AG10803 (cell line): ENCODE measurements at regions not wholly inside any gene's neighbourhood (a gene's known extent, or its start where the extent isn't known, plus 50 kb on each side); places are given as distances from the start of the nearest gene placed in this dataset.
"Not testable (repeated sequence)": the region's sequence is repeated elsewhere in the genome, so short reads cannot be mapped to it uniquely, and the experiment has no call there.

Experiments
- DNase-seq: peaks from one replicate; pipeline ENCODE4 v3.0.0; 2010; ENCODE audit warnings: low read depth
- H3K4me3 ChIP-seq: 2 replicates; pipeline ENCODE4 v1.5.1; 2011; ENCODE audit warnings: mild to moderate bottlenecking, low read length, control low read depth
- TF ChIP-seq, protein P1 (sequence below): conservative IDR thresholded peaks from 2 replicates; pipeline ENCODE4 v1.5.1; 2011; ENCODE audit warnings: mild to moderate bottlenecking, low read length, control low read depth, inconsistent platforms

GRCh38 chr11:90309693-90310092 is 86.8 kb upstream of the CHORDC1 start:
- H3K4me3 ChIP-seq, result no peak overlapping the region
- TF ChIP-seq, protein P1, sequence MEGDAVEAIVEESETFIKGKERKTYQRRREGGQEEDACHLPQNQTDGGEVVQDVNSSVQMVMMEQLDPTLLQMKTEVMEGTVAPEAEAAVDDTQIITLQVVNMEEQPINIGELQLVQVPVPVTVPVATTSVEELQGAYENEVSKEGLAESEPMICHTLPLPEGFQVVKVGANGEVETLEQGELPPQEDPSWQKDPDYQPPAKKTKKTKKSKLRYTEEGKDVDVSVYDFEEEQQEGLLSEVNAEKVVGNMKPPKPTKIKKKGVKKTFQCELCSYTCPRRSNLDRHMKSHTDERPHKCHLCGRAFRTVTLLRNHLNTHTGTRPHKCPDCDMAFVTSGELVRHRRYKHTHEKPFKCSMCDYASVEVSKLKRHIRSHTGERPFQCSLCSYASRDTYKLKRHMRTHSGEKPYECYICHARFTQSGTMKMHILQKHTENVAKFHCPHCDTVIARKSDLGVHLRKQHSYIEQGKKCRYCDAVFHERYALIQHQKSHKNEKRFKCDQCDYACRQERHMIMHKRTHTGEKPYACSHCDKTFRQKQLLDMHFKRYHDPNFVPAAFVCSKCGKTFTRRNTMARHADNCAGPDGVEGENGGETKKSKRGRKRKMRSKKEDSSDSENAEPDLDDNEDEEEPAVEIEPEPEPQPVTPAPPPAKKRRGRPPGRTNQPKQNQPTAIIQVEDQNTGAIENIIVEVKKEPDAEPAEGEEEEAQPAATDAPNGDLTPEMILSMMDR, result no peak

GRCh38 chr11:90294526-90294925 is 71.7 kb upstream of the CHORDC1 start:
- no peak overlapping the region for H3K4me3 ChIP-seq
- DNase-seq, result no peak
- TF ChIP-seq, protein P1, result no peak

More at GRCh38 chr11:90309693-90310092, 86.8 kb upstream of the CHORDC1 start:
- no peak for DNase-seq

GRCh38 chr11:90294091-90294490 is 71.2 kb upstream of the CHORDC1 start:
- no peak for DNase-seq
- TF ChIP-seq, protein P1, result no peak
- no peak overlapping the region for H3K4me3 ChIP-seq

GRCh38 chr11:90288212-90288821 is 65.5 kb upstream of the CHORDC1 start:
- no peak overlapping the region for H3K4me3 ChIP-seq
- TF ChIP-seq, protein P1, result peak; percentile 40
- peak; percentile 4 for DNase-seq

DNA sequence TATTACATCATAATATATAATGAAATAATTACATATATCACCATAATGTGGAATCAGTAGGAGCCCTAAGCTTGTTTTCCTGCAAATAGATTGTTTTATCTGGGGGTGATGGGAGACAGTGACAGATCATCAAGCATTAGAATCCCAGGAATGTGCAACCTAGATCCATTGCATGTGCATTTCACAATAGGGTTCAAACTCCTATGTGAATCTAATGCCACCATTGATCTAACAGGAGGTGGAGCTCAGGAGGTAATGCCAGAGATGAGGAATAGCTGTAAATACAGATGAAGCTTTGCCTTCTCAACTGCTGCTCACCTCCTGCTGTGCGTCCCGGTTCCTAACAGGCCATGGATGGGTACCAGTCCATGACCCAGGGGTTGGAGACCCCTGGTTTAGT is 63.8 kb upstream of the CHORDC1 start:
- no peak for DNase-seq
- no peak overlapping the region for H3K4me3 ChIP-seq
- TF ChIP-seq, protein P1, result no peak

DNA sequence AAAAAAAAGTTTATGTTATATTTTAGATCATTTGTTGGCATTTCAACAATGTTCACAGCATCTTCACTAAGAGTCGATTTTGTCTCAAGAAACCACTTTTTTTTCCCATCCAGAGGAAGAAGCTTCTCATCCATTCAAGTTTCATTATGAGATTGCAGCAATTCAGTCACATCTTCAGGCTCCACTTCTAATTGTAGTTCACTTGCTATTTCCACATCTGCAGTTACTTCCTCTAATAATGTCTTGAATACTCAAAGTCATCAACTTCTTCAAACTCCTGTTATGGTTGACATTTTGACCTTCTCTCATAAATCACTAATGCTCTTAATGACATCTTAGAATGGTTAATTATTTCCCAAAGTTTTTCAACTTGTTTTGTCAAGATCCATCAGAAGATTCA is 61.3 kb upstream of the CHORDC1 start:
- no peak for DNase-seq
- TF ChIP-seq, protein P1, result no peak

GRCh38 chr11:90282551-90283071 is 59.8 kb upstream of the CHORDC1 start:
- not testable (repeated sequence) for H3K4me3 ChIP-seq, DNase-seq

More for the DNA sequence above, 61.3 kb upstream of the CHORDC1 start:
- no peak overlapping the region for H3K4me3 ChIP-seq
